Retinal pigment epithelial cell (primary cell): ENCODE measurements at regions not wholly inside any gene's neighbourhood (a gene's known extent, or its start where the extent isn't known, plus 50 kb on each side); places are given as distances from the start of the nearest gene placed in this dataset.

Experiments
- DNase-seq: peaks from one replicate; pipeline ENCODE4 v3.0.0-alpha.2; 2010; ENCODE audit warnings: low read depth
- H3K4me3 ChIP-seq: 2 replicates; pipeline ENCODE4 v1.5.1; 2011; ENCODE audit warnings: mild to moderate bottlenecking, low read length, control low read depth, moderate library complexity
- TF ChIP-seq, protein P1 (sequence below): conservative IDR thresholded peaks from 2 replicates; pipeline ENCODE4 v1.5.1; 2011; ENCODE audit warnings: low read depth, low read length, control low read depth, inconsistent platforms

DNA sequence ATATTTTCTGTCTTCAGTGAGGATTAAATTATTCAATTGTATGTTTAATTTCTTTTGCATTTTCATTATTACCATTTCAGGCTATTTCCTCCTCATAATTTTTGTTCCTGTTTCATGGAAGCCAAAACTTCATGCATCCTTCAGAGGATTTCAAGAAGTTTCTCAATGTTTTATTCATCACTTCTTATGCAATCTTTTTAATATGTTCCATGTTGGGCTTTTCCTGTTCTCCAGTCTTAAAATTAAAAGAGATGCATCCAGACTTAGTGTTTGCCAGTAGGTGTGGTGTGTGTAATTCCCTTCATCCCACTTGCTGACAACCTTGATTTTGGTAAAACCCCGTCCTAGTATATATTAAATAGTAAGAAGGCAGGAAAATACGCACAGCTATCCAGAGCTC, 190.0 kb downstream of the EN1 start:
- no peak overlapping the region for H3K4me3 ChIP-seq
- no peak for DNase-seq
- TF ChIP-seq, protein P1, sequence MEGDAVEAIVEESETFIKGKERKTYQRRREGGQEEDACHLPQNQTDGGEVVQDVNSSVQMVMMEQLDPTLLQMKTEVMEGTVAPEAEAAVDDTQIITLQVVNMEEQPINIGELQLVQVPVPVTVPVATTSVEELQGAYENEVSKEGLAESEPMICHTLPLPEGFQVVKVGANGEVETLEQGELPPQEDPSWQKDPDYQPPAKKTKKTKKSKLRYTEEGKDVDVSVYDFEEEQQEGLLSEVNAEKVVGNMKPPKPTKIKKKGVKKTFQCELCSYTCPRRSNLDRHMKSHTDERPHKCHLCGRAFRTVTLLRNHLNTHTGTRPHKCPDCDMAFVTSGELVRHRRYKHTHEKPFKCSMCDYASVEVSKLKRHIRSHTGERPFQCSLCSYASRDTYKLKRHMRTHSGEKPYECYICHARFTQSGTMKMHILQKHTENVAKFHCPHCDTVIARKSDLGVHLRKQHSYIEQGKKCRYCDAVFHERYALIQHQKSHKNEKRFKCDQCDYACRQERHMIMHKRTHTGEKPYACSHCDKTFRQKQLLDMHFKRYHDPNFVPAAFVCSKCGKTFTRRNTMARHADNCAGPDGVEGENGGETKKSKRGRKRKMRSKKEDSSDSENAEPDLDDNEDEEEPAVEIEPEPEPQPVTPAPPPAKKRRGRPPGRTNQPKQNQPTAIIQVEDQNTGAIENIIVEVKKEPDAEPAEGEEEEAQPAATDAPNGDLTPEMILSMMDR, result no peak

DNA sequence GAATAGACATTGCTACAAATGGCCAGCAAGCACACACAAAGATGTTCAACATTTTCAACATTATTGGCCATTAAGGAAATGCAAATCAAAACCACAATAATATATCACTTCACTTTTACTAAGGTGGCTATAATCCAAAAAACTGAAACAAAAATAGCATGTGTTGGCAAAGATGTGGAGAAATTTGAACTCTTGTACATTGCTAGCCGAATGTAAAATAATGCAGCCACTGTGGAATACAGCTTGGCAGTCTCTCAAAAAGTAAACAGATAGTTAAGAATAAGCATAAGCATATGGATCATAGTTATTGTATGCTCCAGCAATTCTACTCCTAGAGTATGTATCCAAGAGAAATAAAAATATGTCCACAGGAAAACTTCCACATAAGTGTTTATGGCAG, 192.5 kb downstream of the EN1 start:
- H3K4me3 ChIP-seq, result no peak overlapping the region
- TF ChIP-seq, protein P1, result no peak
- DNase-seq, result no peak

DNA sequence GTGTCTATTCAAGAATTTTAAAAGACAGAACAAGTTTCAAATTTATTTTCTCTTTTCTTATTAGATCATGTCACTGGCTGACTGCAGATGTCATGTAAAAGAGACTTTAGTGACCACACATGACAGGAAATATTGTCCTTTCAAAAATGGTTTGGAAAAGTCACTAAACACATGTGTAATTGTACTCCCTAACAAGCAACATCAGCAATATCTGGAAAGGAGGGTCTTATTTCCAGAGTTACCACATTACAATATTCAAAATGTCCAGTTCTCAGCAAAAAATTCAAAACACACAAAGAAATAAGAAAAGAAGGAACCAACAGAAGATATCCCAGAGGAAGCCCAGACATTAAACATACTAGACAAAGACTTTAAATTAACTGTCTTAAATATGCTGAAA, 197.1 kb downstream of the EN1 start:
- TF ChIP-seq, protein P1, result no peak
- no peak for DNase-seq
- no peak overlapping the region for H3K4me3 ChIP-seq

DNA sequence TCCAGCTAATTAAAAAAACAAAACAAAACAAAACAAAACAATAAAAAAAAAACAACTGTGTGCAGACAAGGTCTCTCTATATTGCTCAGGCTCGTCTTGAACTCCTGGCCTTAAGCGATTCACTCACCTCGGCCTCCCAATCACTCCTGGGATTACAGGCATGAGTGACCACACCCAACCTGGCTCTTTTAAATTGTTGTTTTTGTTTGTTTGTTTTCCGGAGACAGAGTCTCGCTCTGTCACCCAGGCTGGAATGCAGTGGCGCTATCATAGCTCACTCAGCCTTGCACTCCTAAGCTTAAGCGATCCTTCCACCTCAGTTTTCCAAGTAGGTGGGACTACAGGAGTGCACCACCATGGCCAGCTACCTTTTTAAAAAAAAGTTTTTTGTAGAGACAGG, 201.6 kb downstream of the EN1 start:
- no peak for DNase-seq
- no peak overlapping the region for H3K4me3 ChIP-seq
- TF ChIP-seq, protein P1, result no peak

DNA sequence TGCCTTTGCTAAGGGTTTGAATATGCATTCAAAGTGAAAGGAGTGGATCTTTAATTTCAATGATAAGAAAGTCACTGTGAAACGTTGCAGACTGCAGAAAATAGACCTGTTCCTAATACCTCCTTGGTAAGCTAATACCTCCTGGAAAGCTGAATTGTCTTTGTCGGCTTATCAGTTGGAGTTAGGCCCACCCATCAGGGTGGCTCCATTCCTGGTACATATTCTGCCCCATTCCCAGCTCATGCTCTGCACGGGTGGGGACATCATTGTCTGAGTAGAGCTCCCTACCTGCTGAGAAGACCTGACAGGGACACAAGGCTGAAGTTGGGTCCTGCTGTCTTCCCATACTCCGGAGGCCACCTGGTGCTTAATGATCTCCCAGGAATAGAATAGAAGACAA, 203.3 kb downstream of the EN1 start:
- H3K4me3 ChIP-seq, result no peak overlapping the region
- DNase-seq, result no peak
- TF ChIP-seq, protein P1, result no peak

- TF ChIP-seq, protein P1, result no peak
- DNase-seq, result no peak
- H3K4me3 ChIP-seq, result no peak overlapping the region
Observed at GRCh38 chr2:118643294-118643693, 204.2 kb downstream of the EN1 start.

DNA sequence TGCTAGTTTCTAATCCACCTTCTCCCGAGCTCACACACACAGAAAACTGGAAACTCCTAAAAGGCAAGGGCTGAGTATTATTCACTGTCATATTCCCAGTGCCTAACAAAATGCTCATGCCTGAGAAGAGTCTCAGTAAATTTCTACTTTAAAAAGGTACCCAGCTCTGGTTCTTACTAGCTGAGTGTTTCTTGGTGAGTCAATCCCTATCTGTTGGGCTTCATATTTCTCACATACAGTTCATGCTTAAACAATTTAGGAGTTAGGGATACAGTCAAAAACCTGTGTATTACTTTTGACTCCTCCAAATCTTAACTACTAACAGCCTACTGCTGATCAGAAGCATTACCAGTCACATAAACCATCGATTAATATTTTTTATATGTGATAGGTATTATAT, 204.9 kb downstream of the EN1 start:
- DNase-seq, result no peak

More for the DNA sequence above, 204.9 kb downstream of the EN1 start:
- TF ChIP-seq, protein P1, result no peak
- no peak overlapping the region for H3K4me3 ChIP-seq
